HCT116 (cell line): ENCODE measurements at regions not wholly inside any gene's neighbourhood (a gene's known extent, or its start where the extent isn't known, plus 50 kb on each side); places are given as distances from the start of the nearest gene placed in this dataset.

Experiments used
- ATAC-seq: fragments of 200-7000 bp; cut with Tn5 transposase; 2 replicates; pipeline ENCODE4 v1.9.1; 2020; ENCODE audit warnings: mild to moderate bottlenecking, moderate library complexity
- BruUV-seq: library from RNA; stranded (reverse); fragments of 400-500 nt; replicated peaks from 2 replicates; lab custom pipeline; 2021; lab: Mats Ljungman, UMichigan
- CTCF ChIA-PET: fragments of 300-600 bp; sonication (Branson Sonifier 250); formaldehyde crosslinking; loops from one replicate; lab custom pipeline; 2021; ENCODE audit warnings: antibody characterized with exemption; lab: Charles Lee
- POLR2A ChIA-PET: fragments of 300-600, 350-600 bp; sonication (Branson Sonifier 250); formaldehyde crosslinking; loops from one replicate; lab custom pipeline; 2021; ENCODE audit warnings: antibody characterized with exemption; lab: Charles Lee
- RAD21 ChIA-PET, 2 experiments: fragments of 300-600 bp; sonication (Branson Sonifier 250); formaldehyde crosslinking; loops; one replicate each; lab custom pipeline; 2023; ENCODE audit warnings: low total read pairs in 2 of 2; ENCODE audit not compliant: uncharacterized antibody in 2 of 2, unreplicated experiment in 2 of 2, low non-redundant PET in 1 of 2; lab: Charles Lee
- DNase-seq: peaks from one replicate; pipeline ENCODE4 v3.0.0-alpha.2; 2010; ENCODE audit warnings: low read depth, low spot score
- H2AFZ ChIP-seq: fragments of 200-600 bp; shearing (Covaris generic), sonication (generic); 2 replicates; pipeline ENCODE4 v1.6.1; 2017; ENCODE audit warnings: low read depth, mixed run types, mixed read lengths, antibody characterized with exemption, low read length; ENCODE audit not compliant: poor library complexity, severe bottlenecking
- H3K27ac ChIP-seq: 2 replicates; pipeline ENCODE4 v1.5.1; 2012; ENCODE audit warnings: low read depth, low read length
- H3K27me3 ChIP-seq: fragments of 200-600 bp; sonication (generic); 2 replicates; pipeline ENCODE4 v1.6.1; 2016; ENCODE audit warnings: mixed run types, low read length, mixed read lengths; ENCODE audit not compliant: insufficient read depth
- H3K36me3 ChIP-seq, 2 experiments: fragments of 200-500 bp in 1 of 2; fragments of 200-600 bp in 1 of 2; sonication (Bioruptor generic) in 1 of 2; sonication (generic) in 1 of 2; 2 replicates each; pipeline versions ENCODE4 v1.5.1 to v1.6.1; 2014 to 2016; ENCODE audit warnings: low read length in 2 of 2, inconsistent platforms in 1 of 2, mixed read lengths in 1 of 2, mixed run types in 1 of 2; ENCODE audit not compliant: insufficient read depth in 2 of 2, control insufficient read depth in 1 of 2
- H3K4me1 ChIP-seq, 2 experiments: fragments of 200-600 bp in 1 of 2; sonication (generic) in 1 of 2; 2 replicates each; pipeline versions ENCODE4 v1.5.1 to v1.6.1; 2012 to 2017; ENCODE audit warnings: low read length in 2 of 2, inconsistent platforms in 1 of 2, mild to moderate bottlenecking in 1 of 2, mixed read lengths in 1 of 2, mixed run types in 1 of 2, moderate library complexity in 1 of 2; ENCODE audit not compliant: insufficient read depth in 2 of 2, control insufficient read depth in 1 of 2
- H3K4me2 ChIP-seq: fragments of 200-600 bp; sonication (generic); 2 replicates; pipeline ENCODE4 v1.6.1; 2017; ENCODE audit warnings: mixed run types, low read length, mixed read lengths
- H3K4me3 ChIP-seq, 2 experiments: fragments of 200-600 bp in 1 of 2; sonication (generic) in 1 of 2; replicated peaks in 1 of 2; 2 replicates each; pipeline ENCODE4 v1.5.1; 2011 to 2016; ENCODE audit warnings: low read length in 2 of 2, control low read depth in 1 of 2, low read depth in 1 of 2, mild to moderate bottlenecking in 1 of 2, mixed read lengths in 1 of 2, mixed run types in 1 of 2
- H3K79me2 ChIP-seq: fragments of 200-600 bp; sonication (generic); 2 replicates; pipeline ENCODE4 v1.6.1; 2017; ENCODE audit warnings: mild to moderate bottlenecking, mixed run types, low read length, moderate library complexity, mixed read lengths; ENCODE audit not compliant: insufficient read depth
- H3K9ac ChIP-seq: fragments of 200-600 bp; sonication (generic); 2 replicates; pipeline ENCODE4 v1.6.1; 2016; ENCODE audit warnings: low read length, mixed read lengths
- H3K9me2 ChIP-seq: fragments of 200-600 bp; sonication (generic), shearing (Covaris generic); 2 replicates; pipeline ENCODE4 v1.6.1; 2017; ENCODE audit warnings: mixed run types, mild to moderate bottlenecking, moderate library complexity; ENCODE audit not compliant: insufficient read depth
- H3K9me3 ChIP-seq, 2 experiments: fragments of 200-500 bp in 1 of 2; fragments of 200-600 bp in 1 of 2; sonication (Bioruptor generic) in 1 of 2; sonication (generic) in 1 of 2; 2 replicates each; pipeline ENCODE4 v1.6.1; 2014 to 2017; ENCODE audit warnings: low read length in 2 of 2, mixed read lengths in 2 of 2, inconsistent platforms in 1 of 2, low read depth in 1 of 2, mild to moderate bottlenecking in 1 of 2, mixed run types in 1 of 2, moderate library complexity in 1 of 2; ENCODE audit not compliant: control insufficient read depth in 1 of 2, insufficient read depth in 1 of 2
- H4K20me1 ChIP-seq: fragments of 200-600 bp; sonication (generic), shearing (Covaris generic); 2 replicates; pipeline ENCODE4 v1.6.1; 2017; ENCODE audit warnings: mixed run types, mild to moderate bottlenecking, moderate library complexity; ENCODE audit not compliant: insufficient read depth
- ATF3 ChIP-seq: IDR thresholded peaks from 2 replicates; pipeline ENCODE4 v1.6.1; 2012
- CBX3 ChIP-seq: IDR thresholded peaks from 2 replicates; pipeline ENCODE4 v1.6.1; 2012; ENCODE audit warnings: low read depth
- CTCF ChIP-seq, 3 experiments: fragments of 200-600 bp in 1 of 3; sonication (generic) in 1 of 3; IDR thresholded peaks in 2 of 3; conservative IDR thresholded peaks in 1 of 3; 2 replicates each; pipeline ENCODE4 v1.5.1; 2012 to 2017; ENCODE audit warnings: low read depth in 2 of 3, low read length in 2 of 3, antibody characterized with exemption in 1 of 3, borderline replicate concordance in 1 of 3, control low read depth in 1 of 3, mild to moderate bottlenecking in 1 of 3, mixed read lengths in 1 of 3, mixed run types in 1 of 3, moderate library complexity in 1 of 3; ENCODE audit not compliant: insufficient read depth in 1 of 3
- EGR1 ChIP-seq: IDR thresholded peaks from 2 replicates; pipeline ENCODE4 v1.6.1; 2012; ENCODE audit warnings: low read depth
- ELF1 ChIP-seq: IDR thresholded peaks from 2 replicates; pipeline ENCODE4 v1.6.1; 2012; ENCODE audit warnings: low read depth, borderline replicate concordance
- EZH2 ChIP-seq: fragments of 200-600 bp; sonication (generic); IDR thresholded peaks from 2 replicates; pipeline ENCODE4 v1.6.1; 2017; ENCODE audit warnings: antibody characterized with exemption, mixed run types
- JUND ChIP-seq: IDR thresholded peaks from 2 replicates; pipeline ENCODE4 v1.6.1; 2012
- MAX ChIP-seq: IDR thresholded peaks from 2 replicates; pipeline ENCODE4 v1.6.1; 2012
- POLR2A ChIP-seq: IDR thresholded peaks from 2 replicates; pipeline ENCODE4 v1.7.0; 2011; ENCODE audit warnings: borderline replicate concordance; ENCODE audit not compliant: insufficient read depth, insufficient read length; ENCODE audit errors: extremely low read depth
- RAD21 ChIP-seq: IDR thresholded peaks from 2 replicates; pipeline ENCODE4 v1.6.1; 2012; ENCODE audit warnings: low read depth, mild to moderate bottlenecking
- REST ChIP-seq: IDR thresholded peaks from 2 replicates; pipeline ENCODE4 v1.6.1; 2012; ENCODE audit warnings: low read depth
- SP1 ChIP-seq: IDR thresholded peaks from 2 replicates; pipeline ENCODE4 v1.6.1; 2012; ENCODE audit warnings: low read depth
- TCF7L2 ChIP-seq: IDR thresholded peaks from 2 replicates; pipeline ENCODE4 v1.7.0; 2011; ENCODE audit warnings: borderline replicate concordance, inconsistent platforms; ENCODE audit not compliant: insufficient read depth, insufficient read length; ENCODE audit errors: extremely low read depth
- ZBTB33 ChIP-seq: IDR thresholded peaks from 2 replicates; pipeline ENCODE4 v1.6.1; 2011; ENCODE audit warnings: mild to moderate bottlenecking, low read length, moderate library complexity; ENCODE audit not compliant: insufficient replicate concordance; ENCODE audit errors: extremely low read depth
- ZFX ChIP-seq: fragments of 450-650 bp; IDR thresholded peaks from 2 replicates; pipeline ENCODE4 v1.6.1; 2017
- ZNF274 ChIP-seq: fragments of 200-500 bp; sonication (Bioruptor generic); IDR thresholded peaks from 2 replicates; pipeline ENCODE4 v1.6.1; 2014; ENCODE audit warnings: mild to moderate bottlenecking, low read depth, low read length, inconsistent platforms
- intact Hi-C: fragments of 100-400 bp; cut with micrococcal nuclease; formaldehyde crosslinking; loops from 2 replicates; pipeline ENCODE4 v1.10.0; 2022

- H3K27me3 ChIP-seq: no peaks in the 10 kb centered on the region
- POLR2A ChIA-PET: no interaction called here
Measured at GRCh38 chr16:85455534-85455933, 157.6 kb upstream of the GSE1 start.

More at GRCh38 chr16:85455534-85455933, 157.6 kb upstream of the GSE1 start:
- ATAC-seq (no peak), DNase-seq (no peak)
- Histone ChIP-seq H3K36me3 (no peaks in the 10 kb centered on the region), H3K9ac (no peak overlapping the region), H3K9me2 (no peaks in the 10 kb centered on the region), H3K4me1 (peaks cover 6 to 11% of the 10 kb centered on the region in 2 experiments; a peak in 3 of 4 replicates), H3K79me2 (no peaks in the 10 kb centered on the region), H3K27ac (no peak overlapping the region), H3K4me2 (no peak overlapping the region), H3K4me3 (no peak overlapping the region), H4K20me1 (no peaks in the 10 kb centered on the region), H3K9me3 (no peaks in the 10 kb centered on the region), H2AFZ (no peak overlapping the region)
- ChIA-PET CTCF (no interaction called here), RAD21 (no interaction called here)
- TF ChIP-seq SP1 (no peak), ATF3 (no peak), TCF7L2 (no peak), REST (no peak), CBX3 (no peak), ZFX (no peak), ELF1 (no peak), ZBTB33 (no peak), RAD21 (no peak), JUND (no peak), ZNF274 (no peak), EZH2 (no peak), CTCF (IDR thresholded peaks at IDR 0.05 in 2 of 3, conservative IDR thresholded peaks at IDR 0.05 in 1 of 3; ENCODE audit: borderline replicate concordance in 1 of 3, insufficient read depth in 1 of 3, low read depth in 2 of 3, low read length in 2 of 3) (no peak), POLR2A (no peak), EGR1 (no peak), MAX (no peak)
- BruUV-seq: no TSS peak
- intact Hi-C loops: no loop called here
